K562 (cell line): ENCODE measurements at regions not wholly inside any gene's neighbourhood (a gene's known extent, or its start where the extent isn't known, plus 50 kb on each side); places are given as distances from the start of the nearest gene placed in this dataset.

ENCODE experiments used
- ATAC-seq: fragments of 200-7000 bp; cut with Tn5 transposase; 3 replicates; pipeline ENCODE4 v1.9.1; 2020; ENCODE audit warnings: moderate library complexity
- BruUV-seq: library from RNA; stranded (reverse); fragments of 400-500 nt; replicated peaks from 2 replicates; lab custom pipeline; 2021; lab: Mats Ljungman, UMichigan
- CTCF ChIA-PET: fragments of 300-600 bp; formaldehyde crosslinking; extraction: SDS; loops from one replicate; lab custom pipeline; 2021; ENCODE audit warnings: low intra/inter-chr PET ratio; lab: Yijun Ruan, JAX
- POLR2A ChIA-PET: fragments of 300-600, 350-650 bp; sonication (Branson Sonifier 250); formaldehyde crosslinking; extraction: SDS; loops from one replicate; lab custom pipeline; 2021; ENCODE audit warnings: antibody characterized with exemption, inconsistent platforms; lab: Yijun Ruan, JAX
- DNase-seq, 4 experiments: peaks; one replicate each; pipeline versions ENCODE4 v3.0.0 to v3.0.0-alpha.2; 2011 to 2018; ENCODE audit warnings: low spot score in 3 of 4, mixed read lengths in 3 of 4; ENCODE audit errors: extremely low read depth in 1 of 4
- FAIRE-seq: peaks from 2 replicates; lab custom pipeline; 2011; peaks lifted over from hg19 to GRCh38; lab: Jason Lieb, UNC
- H2AFZ ChIP-seq: 2 replicates; pipeline ENCODE4 v1.6.0; 2011; ENCODE audit warnings: low read depth, low read length, control low read depth, inconsistent platforms
- H3K27ac ChIP-seq: fragments of 200-600 bp; 3 replicates; pipeline ENCODE4 v1.8.0; 2011; ENCODE audit warnings: low read depth, mild to moderate bottlenecking, control low read depth, inconsistent platforms, low read length, moderate library complexity, mixed read lengths; ENCODE audit errors: extremely low read depth
- H3K27me3 ChIP-seq, 2 experiments: fragments of 300-600 bp in 1 of 2; 2 replicates in 1 of 2; 3 replicates in 1 of 2; pipeline versions ENCODE4 v1.6.0 to v1.8.0; 2011; ENCODE audit warnings: inconsistent platforms in 2 of 2, low read length in 2 of 2, mild to moderate bottlenecking in 1 of 2, mixed read lengths in 1 of 2, moderate library complexity in 1 of 2; ENCODE audit not compliant: control insufficient read depth in 2 of 2, insufficient read depth in 2 of 2
- H3K36me3 ChIP-seq: fragments of 300-600 bp; 3 replicates; pipeline ENCODE4 v1.8.0; 2011; ENCODE audit warnings: mild to moderate bottlenecking, low read length, inconsistent platforms; ENCODE audit not compliant: control insufficient read depth, insufficient read depth
- H3K4me1 ChIP-seq, 2 experiments: fragments of 200-600 bp in 1 of 2; replicated peaks in 1 of 2; 2 replicates in 1 of 2; 3 replicates in 1 of 2; pipeline versions ENCODE4 v1.5.1 to v1.8.0; 2011; ENCODE audit warnings: inconsistent platforms in 2 of 2, low read length in 2 of 2, mild to moderate bottlenecking in 1 of 2, mixed read lengths in 1 of 2, moderate library complexity in 1 of 2; ENCODE audit not compliant: control insufficient read depth in 2 of 2, insufficient read depth in 2 of 2
- H3K4me2 ChIP-seq: 2 replicates; pipeline ENCODE4 v1.6.1; 2011; ENCODE audit warnings: low read length, control low read depth, inconsistent platforms, mixed read lengths; ENCODE audit not compliant: insufficient read depth
- H3K4me3 ChIP-seq: fragments of 200-600 bp; sonication (generic), shearing (Covaris generic); 2 replicates; pipeline ENCODE4 v1.5.1; 2016; ENCODE audit warnings: control low read depth, inconsistent platforms
- H3K79me2 ChIP-seq: fragments of 200-600 bp; 3 replicates; pipeline ENCODE4 v1.8.0; 2011; ENCODE audit warnings: low read length, inconsistent platforms; ENCODE audit not compliant: control insufficient read depth, insufficient read depth
- H3K9ac ChIP-seq, 2 experiments: 2 replicates each; pipeline versions ENCODE4 v1.6.0 to v1.6.1; 2011; ENCODE audit warnings: low read depth in 2 of 2, low read length in 2 of 2, control low read depth in 1 of 2, inconsistent platforms in 1 of 2, mild to moderate bottlenecking in 1 of 2, mixed read lengths in 1 of 2; ENCODE audit not compliant: insufficient read depth in 1 of 2
- H3K9me1 ChIP-seq: one replicate; pipeline ENCODE4 v1.6.0; 2011; ENCODE audit warnings: inconsistent platforms, mild to moderate bottlenecking, low read length, moderate library complexity; ENCODE audit not compliant: control insufficient read depth, insufficient read depth
- H3K9me3 ChIP-seq: replicated peaks from 2 replicates; pipeline ENCODE4 v1.5.1; 2011; ENCODE audit warnings: low read depth, low read length, inconsistent platforms; ENCODE audit not compliant: control insufficient read depth, insufficient read depth
- H4K20me1 ChIP-seq: replicated peaks from 2 replicates; pipeline ENCODE4 v1.6.1; 2011; ENCODE audit warnings: low read length, inconsistent platforms, mixed read lengths; ENCODE audit not compliant: control insufficient read depth, insufficient read depth
- FOXM1 ChIP-seq, 2 experiments: fragments of 450-650 bp in 1 of 2; sonication (generic) in 1 of 2; formaldehyde crosslinking in 1 of 2; IDR thresholded peaks; 2 replicates each; pipeline versions ENCODE4 v1.6.1 to v1.9.0; 2017 to 2022; ENCODE audit warnings: low read depth in 2 of 2, mild to moderate bottlenecking in 2 of 2, missing genetic modification reagents in 1 of 2, moderate library complexity in 1 of 2
- JUNB ChIP-seq: fragments of 450-650 bp; formaldehyde crosslinking; conservative IDR thresholded peaks from 2 replicates; pipeline ENCODE4 v1.4.0; 2020; ENCODE audit warnings: mild to moderate bottlenecking
- SMAD2 ChIP-seq: fragments of 150-350 bp; IDR thresholded peaks from 2 replicates; pipeline ENCODE4 v1.6.1; 2014; ENCODE audit warnings: low read depth, mild to moderate bottlenecking, low read length
- ZNF24 ChIP-seq: fragments of 450-650 bp; IDR thresholded peaks from 2 replicates; pipeline ENCODE4 v1.6.1; 2016
- ZNF354B ChIP-seq: fragments of 250-450 bp; sonication (Bioruptor Pico); IDR thresholded peaks from 2 replicates; pipeline ENCODE4 v1.4.0; 2020
- WGBS: fragments of 100-300 bp; shearing (Covaris generic); methylation state at CpG from one replicate; pipeline ENCODE4 v1.1.6; 2016; ENCODE audit warnings: low coverage, mixed read lengths; ENCODE audit not compliant: insufficient coverage; ENCODE audit errors: missing lambda C conversion rate; 5-methylcytosine and 5-hydroxymethylcytosine counted together
- in situ Hi-C: fragments of 300-500 bp; cut with MboI; formaldehyde crosslinking; loops from 4 replicates; pipeline ENCODE4 v1.15.0; 2018; ENCODE audit warnings: inconsistent platforms, mixed read lengths
- intact Hi-C: fragments of 100-400 bp; cut with micrococcal nuclease; formaldehyde crosslinking; loops from 2 replicates; pipeline ENCODE4 v1.14.2; 2022
- TF ChIP-seq, protein P1 (sequence below): fragments of 450-650 bp; formaldehyde crosslinking; IDR thresholded peaks from 2 replicates; pipeline ENCODE4 v1.4.0; 2020; ENCODE audit warnings: mild to moderate bottlenecking, moderate library complexity
- TF ChIP-seq, protein P2 (sequence below): sonication (generic); formaldehyde crosslinking; IDR thresholded peaks from 2 replicates; pipeline ENCODE4 v1.8.0; 2022; ENCODE audit warnings: mild to moderate bottlenecking, missing genetic modification reagents
- TF ChIP-seq, protein P3 (sequence below): IDR thresholded peaks from 2 replicates; pipeline ENCODE4 v1.6.1; 2016; ENCODE audit warnings: missing genetic modification characterization, missing compliant biosample characterization
- TF ChIP-seq, protein P4 (sequence below): fragments of 450-650 bp; formaldehyde crosslinking; IDR thresholded peaks from 2 replicates; pipeline ENCODE4 v1.4.0; 2020; ENCODE audit warnings: mild to moderate bottlenecking

DNA sequence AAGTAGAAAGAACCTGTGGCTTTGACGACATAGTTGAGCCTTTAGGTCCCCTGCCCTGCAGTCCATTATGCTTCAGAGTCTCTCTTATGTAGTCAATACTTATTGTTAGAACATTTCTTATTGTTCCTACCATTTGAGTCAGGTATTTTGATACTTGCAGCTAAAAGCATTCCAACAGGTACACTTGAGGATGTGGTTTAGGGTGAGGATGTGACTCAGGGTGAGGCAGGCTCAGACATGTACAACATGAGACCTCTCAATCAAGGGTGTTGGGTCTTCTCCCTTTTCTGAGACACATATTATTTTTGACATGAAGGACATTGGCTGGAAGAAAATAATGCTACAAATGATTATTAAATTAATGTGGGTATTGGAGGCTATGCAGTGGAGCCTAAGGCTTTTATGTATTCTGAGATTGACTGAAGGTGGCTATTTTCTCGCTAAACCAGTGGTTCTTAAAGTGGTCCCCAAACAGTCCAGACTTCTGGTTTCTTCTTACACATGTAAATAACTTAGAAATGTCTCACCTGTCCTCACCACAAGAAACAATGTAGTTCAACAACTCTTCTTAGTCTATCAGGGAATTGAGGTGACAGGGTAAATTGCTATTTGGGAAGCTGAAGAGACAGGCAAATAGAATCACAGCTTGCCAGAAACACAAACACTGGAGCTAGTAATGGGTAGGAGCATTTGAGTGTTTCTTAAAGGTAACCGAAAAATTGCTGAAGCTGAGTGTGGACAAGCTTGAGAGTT, 135.5 kb upstream of the ZPLD1 start:
- Histone ChIP-seq H3K79me2 (no peaks in the 10 kb centered on the region), H3K9ac (no peak overlapping the region), H3K4me2 (no peak overlapping the region), H4K20me1 (no peaks in the 10 kb centered on the region)
- in situ Hi-C loops: no loop called here
- no peak for FAIRE-seq
- POLR2A ChIA-PET: no interaction called here
- TF ChIP-seq, protein P1, sequence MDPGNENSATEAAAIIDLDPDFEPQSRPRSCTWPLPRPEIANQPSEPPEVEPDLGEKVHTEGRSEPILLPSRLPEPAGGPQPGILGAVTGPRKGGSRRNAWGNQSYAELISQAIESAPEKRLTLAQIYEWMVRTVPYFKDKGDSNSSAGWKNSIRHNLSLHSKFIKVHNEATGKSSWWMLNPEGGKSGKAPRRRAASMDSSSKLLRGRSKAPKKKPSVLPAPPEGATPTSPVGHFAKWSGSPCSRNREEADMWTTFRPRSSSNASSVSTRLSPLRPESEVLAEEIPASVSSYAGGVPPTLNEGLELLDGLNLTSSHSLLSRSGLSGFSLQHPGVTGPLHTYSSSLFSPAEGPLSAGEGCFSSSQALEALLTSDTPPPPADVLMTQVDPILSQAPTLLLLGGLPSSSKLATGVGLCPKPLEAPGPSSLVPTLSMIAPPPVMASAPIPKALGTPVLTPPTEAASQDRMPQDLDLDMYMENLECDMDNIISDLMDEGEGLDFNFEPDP (CRISPR knock-in tag): no peak
- TF ChIP-seq, all 486 proteins: peak for 0
- BruUV-seq: no TSS peak
- ATAC-seq (no peak), DNase-seq (no peak)
- no peak overlapping the region for H2AFZ ChIP-seq
- no peaks in the 10 kb centered on the region for H3K9me3 ChIP-seq
- 0% methylated on average over 3 of the region's 3 CpGs for WGBS
- H3K36me3 ChIP-seq: no peaks in the 10 kb centered on the region
- intact Hi-C loops: no loop called here
- CTCF ChIA-PET: no interaction called here
- no peak overlapping the region for H3K27ac ChIP-seq
- no peaks in the 10 kb centered on the region for H3K4me1 ChIP-seq
- H3K27me3 ChIP-seq: no peaks in the 10 kb centered on the region
- no peak overlapping the region for H3K4me3 ChIP-seq
- no peaks in the 10 kb centered on the region for H3K9me1 ChIP-seq

DNA sequence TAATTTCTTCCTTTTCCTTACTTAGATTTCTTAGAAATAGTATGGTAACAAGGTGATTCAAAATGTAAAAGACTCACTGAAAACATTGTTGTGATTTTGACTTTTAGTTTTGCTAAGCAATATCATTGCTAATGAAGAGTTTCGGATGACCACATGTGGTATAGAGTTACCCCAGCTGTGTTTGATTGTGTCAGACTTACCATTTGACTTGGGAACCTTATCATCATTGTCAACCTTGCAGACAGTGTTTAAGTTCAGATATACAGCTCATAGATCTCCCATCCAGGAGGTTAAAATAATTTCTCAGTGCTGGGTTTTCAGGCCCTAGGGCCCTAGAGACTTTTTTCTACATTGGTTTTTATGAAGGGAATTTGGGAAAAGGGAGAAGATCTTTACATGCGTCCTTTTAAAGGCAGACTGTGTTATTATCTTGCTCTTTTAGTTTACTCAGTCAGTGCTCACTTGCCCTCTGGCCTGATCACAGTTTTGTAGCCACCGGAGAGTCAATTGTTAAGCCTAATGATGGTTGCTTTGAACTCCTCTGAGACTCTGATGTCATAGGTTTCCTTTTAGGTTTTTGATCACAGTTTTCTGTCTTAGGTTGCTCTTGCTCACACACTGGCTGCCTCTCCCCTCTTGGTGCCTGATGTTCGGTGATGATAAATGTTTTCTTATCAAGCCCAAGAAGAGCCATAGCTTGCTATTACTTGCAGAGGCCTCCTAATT, 133.5 kb upstream of the ZPLD1 start:
- Histone ChIP-seq H2AFZ (no peak overlapping the region), H3K9me3 (no peaks in the 10 kb centered on the region)
- DNase-seq: no peak
- TF ChIP-seq, protein P2, sequence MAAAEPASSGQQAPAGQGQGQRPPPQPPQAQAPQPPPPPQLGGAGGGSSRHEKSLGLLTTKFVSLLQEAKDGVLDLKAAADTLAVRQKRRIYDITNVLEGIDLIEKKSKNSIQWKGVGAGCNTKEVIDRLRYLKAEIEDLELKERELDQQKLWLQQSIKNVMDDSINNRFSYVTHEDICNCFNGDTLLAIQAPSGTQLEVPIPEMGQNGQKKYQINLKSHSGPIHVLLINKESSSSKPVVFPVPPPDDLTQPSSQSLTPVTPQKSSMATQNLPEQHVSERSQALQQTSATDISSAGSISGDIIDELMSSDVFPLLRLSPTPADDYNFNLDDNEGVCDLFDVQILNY (CRISPR knock-in tag): no peak
- TF ChIP-seq, protein P3, sequence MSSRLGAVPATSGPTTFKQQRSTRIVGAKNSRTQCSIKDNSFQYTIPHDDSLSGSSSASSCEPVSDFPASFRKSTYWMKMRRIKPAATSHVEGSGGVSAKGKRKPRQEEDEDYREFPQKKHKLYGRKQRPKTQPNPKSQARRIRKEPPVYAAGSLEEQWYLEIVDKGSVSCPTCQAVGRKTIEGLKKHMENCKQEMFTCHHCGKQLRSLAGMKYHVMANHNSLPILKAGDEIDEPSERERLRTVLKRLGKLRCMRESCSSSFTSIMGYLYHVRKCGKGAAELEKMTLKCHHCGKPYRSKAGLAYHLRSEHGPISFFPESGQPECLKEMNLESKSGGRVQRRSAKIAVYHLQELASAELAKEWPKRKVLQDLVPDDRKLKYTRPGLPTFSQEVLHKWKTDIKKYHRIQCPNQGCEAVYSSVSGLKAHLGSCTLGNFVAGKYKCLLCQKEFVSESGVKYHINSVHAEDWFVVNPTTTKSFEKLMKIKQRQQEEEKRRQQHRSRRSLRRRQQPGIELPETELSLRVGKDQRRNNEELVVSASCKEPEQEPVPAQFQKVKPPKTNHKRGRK: no peak
- TF ChIP-seq, protein P4, sequence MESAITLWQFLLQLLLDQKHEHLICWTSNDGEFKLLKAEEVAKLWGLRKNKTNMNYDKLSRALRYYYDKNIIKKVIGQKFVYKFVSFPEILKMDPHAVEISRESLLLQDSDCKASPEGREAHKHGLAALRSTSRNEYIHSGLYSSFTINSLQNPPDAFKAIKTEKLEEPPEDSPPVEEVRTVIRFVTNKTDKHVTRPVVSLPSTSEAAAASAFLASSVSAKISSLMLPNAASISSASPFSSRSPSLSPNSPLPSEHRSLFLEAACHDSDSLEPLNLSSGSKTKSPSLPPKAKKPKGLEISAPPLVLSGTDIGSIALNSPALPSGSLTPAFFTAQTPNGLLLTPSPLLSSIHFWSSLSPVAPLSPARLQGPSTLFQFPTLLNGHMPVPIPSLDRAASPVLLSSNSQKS: no peak
- TF ChIP-seq JUNB (CRISPR knock-in tag) (no peak), ZNF24 (no peak), FOXM1 (IDR thresholded peaks at IDR 0.05; ENCODE audit: low read depth) (no peak), FOXM1 (CRISPR knock-in tag; IDR thresholded peaks at IDR 0.05; ENCODE audit: low read depth) (no peak), ZNF354B (CRISPR knock-in tag) (no peak), SMAD2 (no peak)

More for the DNA sequence above, 133.5 kb upstream of the ZPLD1 start:
- ChIA-PET CTCF (no interaction called here), POLR2A (no interaction called here)
- H3K9me1 ChIP-seq: no peaks in the 10 kb centered on the region
- no peak overlapping the region for H3K27ac ChIP-seq
- BruUV-seq: no TSS peak
- H3K79me2 ChIP-seq: no peaks in the 10 kb centered on the region
- H3K4me1 ChIP-seq: no peaks in the 10 kb centered on the region
- no peak overlapping the region for H3K4me3 ChIP-seq
- ATAC-seq (no peak), FAIRE-seq (no peak)
- no peak overlapping the region for H3K9ac ChIP-seq
- H3K4me2 ChIP-seq: no peak overlapping the region
- H3K27me3 ChIP-seq: no peaks in the 10 kb centered on the region
- no peaks in the 10 kb centered on the region for H3K36me3 ChIP-seq
- 2% methylated on average over 4 of the region's 4 CpGs for WGBS
- in situ Hi-C loops: no loop called here
- intact Hi-C loops: no loop called here
- H4K20me1 ChIP-seq: no peaks in the 10 kb centered on the region
